ENCODE measurements at regions not wholly inside any gene's neighbourhood (a gene's known extent, or its start where the extent isn't known, plus 50 kb on each side); places are given as distances from the start of the nearest gene placed in this dataset.
"Not testable (repeated sequence)": the region's sequence is repeated elsewhere in the genome, so short reads cannot be mapped to it uniquely, and the experiment has no call there.

DNA sequence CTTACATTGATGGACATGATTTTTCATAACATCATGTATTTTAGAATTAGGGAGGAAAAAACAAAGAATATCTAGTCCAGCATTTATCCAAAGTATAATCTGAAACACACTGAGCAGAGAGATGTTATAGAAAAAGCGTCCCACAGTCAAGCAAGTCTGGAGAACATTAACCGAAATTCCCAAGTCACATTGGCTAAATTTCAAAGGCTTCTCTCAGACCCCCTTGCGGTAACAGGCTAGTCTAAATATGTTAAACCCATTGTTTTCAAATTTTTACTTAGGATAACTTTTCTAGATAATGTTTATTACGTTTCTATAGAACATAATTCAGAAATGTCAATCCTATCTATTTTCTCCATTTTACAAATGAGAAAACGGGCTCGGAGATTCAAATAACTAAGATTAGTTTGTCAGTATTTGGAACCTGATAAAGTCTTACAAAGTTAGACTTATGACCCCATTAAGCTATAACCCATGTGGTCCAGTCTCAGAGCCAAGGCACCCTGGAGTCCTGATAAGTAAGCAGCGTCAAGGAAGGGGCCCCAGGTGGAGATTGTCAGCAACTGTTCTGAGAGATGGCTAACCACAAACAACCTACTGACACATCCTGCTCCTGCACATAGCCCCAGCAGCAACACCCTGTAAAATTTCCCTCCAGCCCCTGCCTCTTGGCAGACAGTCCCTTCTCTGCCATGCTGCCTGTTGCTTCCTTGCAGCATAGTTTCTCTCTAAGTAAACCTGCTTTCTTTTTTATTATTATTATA, 220.6 kb upstream of the TMEM260 start (continued):
- TF ChIP-seq, protein P1, sequence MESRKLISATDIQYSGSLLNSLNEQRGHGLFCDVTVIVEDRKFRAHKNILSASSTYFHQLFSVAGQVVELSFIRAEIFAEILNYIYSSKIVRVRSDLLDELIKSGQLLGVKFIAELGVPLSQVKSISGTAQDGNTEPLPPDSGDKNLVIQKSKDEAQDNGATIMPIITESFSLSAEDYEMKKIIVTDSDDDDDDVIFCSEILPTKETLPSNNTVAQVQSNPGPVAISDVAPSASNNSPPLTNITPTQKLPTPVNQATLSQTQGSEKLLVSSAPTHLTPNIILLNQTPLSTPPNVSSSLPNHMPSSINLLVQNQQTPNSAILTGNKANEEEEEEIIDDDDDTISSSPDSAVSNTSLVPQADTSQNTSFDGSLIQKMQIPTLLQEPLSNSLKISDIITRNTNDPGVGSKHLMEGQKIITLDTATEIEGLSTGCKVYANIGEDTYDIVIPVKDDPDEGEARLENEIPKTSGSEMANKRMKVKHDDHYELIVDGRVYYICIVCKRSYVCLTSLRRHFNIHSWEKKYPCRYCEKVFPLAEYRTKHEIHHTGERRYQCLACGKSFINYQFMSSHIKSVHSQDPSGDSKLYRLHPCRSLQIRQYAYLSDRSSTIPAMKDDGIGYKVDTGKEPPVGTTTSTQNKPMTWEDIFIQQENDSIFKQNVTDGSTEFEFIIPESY (IDR thresholded peaks at IDR 0.05; ENCODE audit: extremely low read depth, insufficient replicate concordance, low read length), result no peak
- TF ChIP-seq ELF1 (IDR thresholded peaks at IDR 0.05; ENCODE audit: borderline replicate concordance, low read depth) (no peak), JUND (IDR thresholded peaks at IDR 0.05) (no peak), EGR1 (IDR thresholded peaks at IDR 0.05; ENCODE audit: low read depth) (no peak), EZH2phosphoT487 (IDR thresholded peaks at IDR 0.05; ENCODE audit: borderline replicate concordance) (no peak)

DNA sequence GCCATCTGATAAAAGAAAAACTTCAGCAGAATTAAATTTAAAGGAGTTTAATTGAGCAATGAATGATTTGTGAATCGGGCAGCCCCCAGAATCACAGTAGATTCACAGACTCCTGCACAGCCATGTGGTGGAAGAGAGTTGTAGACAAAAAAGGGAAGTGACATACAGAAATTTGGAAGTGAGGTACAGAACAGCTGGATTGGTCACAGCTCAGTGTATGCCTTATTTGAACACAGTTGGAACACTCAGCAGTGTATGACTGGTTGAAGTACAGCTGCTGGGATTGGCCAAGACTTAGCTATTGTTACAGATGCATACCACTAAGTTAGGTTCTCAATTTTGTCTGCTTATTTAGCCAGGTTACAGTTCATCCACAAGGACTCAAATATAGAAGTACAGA, 213.9 kb upstream of the TMEM260 start:
- H3K27ac ChIP-seq (ENCODE audit: low read depth, low read length); H2AFZ ChIP-seq (ENCODE audit: low read depth, low read length, poor library complexity, severe bottlenecking); H3K9me2 ChIP-seq (ENCODE audit: insufficient read depth); CTCF ChIA-PET; H4K20me1 ChIP-seq (ENCODE audit: insufficient read depth); H3K9me3 ChIP-seq (ENCODE audit: control insufficient read depth in 1 of 2, insufficient read depth in 1 of 2, low read depth in 1 of 2, low read length in 2 of 2); H3K4me2 ChIP-seq (ENCODE audit: low read length); H3K79me2 ChIP-seq (ENCODE audit: insufficient read depth, low read length); H3K4me1 ChIP-seq (ENCODE audit: control insufficient read depth in 1 of 2, insufficient read depth in 2 of 2, low read length in 2 of 2); H3K4me3 ChIP-seq (replicated peaks in 1 of 2; ENCODE audit: low read depth in 1 of 2, low read length in 2 of 2); ATAC-seq; intact Hi-C loops (cut with micrococcal nuclease); DNase-seq (ENCODE audit: low read depth, low spot score); POLR2A ChIA-PET; H3K36me3 ChIP-seq (ENCODE audit: control insufficient read depth in 1 of 2, insufficient read depth in 2 of 2, low read length in 2 of 2); RAD21 ChIA-PET (ENCODE audit: low non-redundant PET in 1 of 2, low total read pairs in 2 of 2, uncharacterized antibody in 2 of 2, unreplicated experiment in 2 of 2); H3K9ac ChIP-seq (ENCODE audit: low read length); BruUV-seq (replicated peaks): not testable (repeated sequence)
- H3K27me3 ChIP-seq (ENCODE audit: insufficient read depth, low read length), result peaks cover 34% of the 10 kb centered on the region

All from HCT116 (cell line).